CD4-positive, alpha-beta T cell treated with Interleukin-17A for 1 hour (primary cell): ENCODE measurements at regions not wholly inside any gene's neighbourhood (a gene's known extent, or its start where the extent isn't known, plus 50 kb on each side); places are given as distances from the start of the nearest gene placed in this dataset.

Source experiments
- DNase-seq: peaks from one replicate; pipeline ENCODE4 v3.0.0-alpha.2; 2020

- DNase-seq = no peak
Observed at GRCh38 chr6:1053586-1053985, 258.3 kb upstream of the FOXQ1 start.

DNA sequence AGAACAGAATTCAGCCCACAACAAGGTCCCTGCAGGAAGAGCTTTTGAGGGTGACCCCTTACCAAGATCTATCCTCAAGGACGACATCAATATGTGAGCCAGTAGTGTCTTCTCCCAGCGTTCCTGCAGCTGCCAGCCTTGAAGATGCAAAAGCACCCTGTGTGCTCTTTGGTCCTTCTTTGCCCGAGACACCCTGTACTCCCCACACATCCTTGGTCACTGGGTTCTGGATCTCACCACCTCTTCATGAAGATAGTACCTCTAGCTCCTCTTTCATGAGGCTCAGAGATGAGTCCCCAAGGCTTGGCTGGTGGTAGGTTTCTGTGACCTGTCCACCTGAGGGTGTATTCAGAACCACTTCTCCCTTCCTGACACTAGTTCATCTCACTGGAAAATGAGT lies 259.6 kb upstream of the FOXQ1 start:
- no peak for DNase-seq

- no peak for DNase-seq
Observed at GRCh38 chr6:1049900-1050299, 262.0 kb upstream of the FOXQ1 start.

- DNase-seq = no peak
Observed at GRCh38 chr6:1049170-1049569, 262.7 kb upstream of the FOXQ1 start.

GRCh38 chr6:1047981-1048541 lies 263.8 kb upstream of the FOXQ1 start:
- DNase-seq = no peak

GRCh38 chr6:1045239-1045638 lies 266.7 kb upstream of the FOXQ1 start:
- DNase-seq = no peak

DNA sequence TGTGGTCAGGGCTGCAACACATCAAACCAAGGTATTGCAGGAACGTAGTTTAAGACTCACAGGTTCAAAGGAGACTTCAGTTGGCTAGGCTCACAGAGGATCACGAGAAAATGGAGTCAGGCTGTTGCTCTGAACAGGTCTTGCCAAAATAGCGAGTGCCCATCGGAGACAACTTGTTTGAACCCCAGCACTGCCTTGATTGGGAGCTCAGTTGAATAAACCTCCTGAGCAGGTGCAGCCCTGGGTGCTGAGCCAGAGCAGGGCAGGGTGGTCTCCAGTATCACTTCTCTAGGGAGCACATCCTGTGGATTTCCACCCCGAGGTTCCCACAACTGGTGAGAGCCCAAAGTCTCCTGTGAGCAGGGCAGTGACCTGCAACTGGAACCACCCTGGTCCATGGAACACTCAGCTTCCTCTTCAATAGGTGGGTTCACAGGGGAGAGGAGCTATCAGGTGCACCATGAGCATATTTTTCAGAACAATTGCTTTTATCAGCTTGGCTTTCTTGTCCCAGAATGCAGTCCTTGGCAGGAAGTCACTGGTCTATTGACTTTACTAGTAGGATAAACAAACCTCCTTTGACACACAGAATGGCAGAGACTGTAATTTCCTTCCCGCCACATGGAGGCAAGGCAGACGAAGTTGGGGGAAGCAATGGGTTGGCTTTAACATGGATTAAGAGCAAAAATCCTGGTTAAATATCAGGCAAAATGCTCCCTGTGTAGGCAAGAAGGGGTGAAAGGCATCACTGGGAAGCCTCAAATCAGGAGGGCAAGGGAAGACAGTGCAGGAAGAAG lies 267.7 kb upstream of the FOXQ1 start:
- DNase-seq = no peak

DNA sequence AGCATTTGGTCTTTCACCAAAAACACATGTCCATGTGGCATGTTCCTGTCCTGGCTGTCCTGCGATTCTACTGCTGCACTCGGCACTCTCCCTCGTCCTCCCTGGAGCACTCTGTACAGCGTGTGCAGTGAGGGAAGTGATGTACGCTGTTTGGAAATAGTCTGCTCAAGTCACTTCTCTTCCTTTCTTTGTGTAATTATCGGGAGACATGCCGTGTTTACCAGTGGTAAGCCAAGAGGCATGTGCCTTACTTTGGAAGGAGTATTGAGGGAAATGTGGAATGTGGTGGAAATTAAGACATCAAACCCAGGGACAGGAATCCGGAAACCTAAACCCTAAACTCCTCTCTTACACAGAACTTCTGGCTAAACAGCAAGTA lies 268.5 kb upstream of the FOXQ1 start:
- DNase-seq = no peak

GRCh38 chr6:1042583-1043457 lies 269.1 kb upstream of the FOXQ1 start:
- no peak for DNase-seq

DNA sequence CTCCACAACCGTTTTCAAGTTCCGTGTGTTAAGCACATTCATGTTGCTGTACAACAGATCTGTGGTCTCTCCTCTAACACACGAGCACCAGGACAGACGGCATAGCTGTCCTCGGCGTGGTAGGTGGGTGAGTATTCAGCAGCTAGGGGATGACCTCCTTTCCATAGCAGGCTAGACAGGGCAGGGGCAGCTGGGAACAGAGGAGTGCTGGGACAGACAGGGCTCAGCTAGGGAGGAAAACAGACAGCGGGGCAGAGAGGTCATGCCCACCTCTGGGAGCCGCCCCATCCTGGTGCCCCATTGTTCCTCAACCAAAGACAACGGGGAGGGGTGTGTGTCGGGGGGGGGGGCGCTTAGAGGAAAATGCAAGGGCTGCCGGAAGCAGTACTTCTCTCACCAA lies 271.5 kb upstream of the FOXQ1 start:
- DNase-seq = no peak

DNA sequence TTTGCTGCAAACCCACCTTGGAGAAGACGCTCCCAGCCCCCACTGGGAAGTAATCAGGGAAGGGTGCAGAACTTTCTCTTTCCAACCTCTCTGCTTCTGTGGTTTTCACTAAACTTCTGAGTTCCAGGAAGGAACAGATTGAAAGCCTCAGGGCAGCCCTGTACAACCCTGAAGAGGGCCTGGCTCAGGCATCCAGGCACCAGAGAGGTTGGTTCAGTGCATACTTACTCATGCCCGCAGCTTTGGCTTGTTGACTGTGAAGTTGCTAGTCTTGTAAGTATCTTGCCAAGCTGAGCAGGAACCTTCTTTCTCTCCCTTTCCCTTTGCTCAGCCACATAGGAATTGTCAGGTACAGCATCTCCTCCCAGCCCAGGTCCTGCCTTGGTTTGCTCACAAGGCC lies 272.2 kb upstream of the FOXQ1 start:
- no peak for DNase-seq

DNA sequence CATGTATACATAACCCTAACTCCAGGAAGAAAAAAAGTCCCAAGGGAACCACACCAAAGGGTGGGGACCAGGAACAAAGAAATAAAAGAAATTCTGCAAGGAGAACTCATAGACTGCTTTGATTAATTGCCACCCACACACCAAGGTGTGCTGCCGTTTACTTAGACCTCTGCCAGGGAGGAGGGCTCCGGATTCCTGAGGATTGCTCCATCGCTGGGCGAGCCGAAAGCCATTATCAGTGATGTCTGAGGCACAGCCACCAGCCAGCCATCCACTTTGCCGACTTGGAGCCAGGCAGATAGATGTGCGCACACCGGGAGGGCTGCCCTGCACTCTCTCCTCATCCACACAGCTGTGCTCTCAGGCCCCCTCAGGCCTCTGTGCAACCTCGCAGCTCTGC lies 272.7 kb upstream of the FOXQ1 start:
- no peak for DNase-seq

DNA sequence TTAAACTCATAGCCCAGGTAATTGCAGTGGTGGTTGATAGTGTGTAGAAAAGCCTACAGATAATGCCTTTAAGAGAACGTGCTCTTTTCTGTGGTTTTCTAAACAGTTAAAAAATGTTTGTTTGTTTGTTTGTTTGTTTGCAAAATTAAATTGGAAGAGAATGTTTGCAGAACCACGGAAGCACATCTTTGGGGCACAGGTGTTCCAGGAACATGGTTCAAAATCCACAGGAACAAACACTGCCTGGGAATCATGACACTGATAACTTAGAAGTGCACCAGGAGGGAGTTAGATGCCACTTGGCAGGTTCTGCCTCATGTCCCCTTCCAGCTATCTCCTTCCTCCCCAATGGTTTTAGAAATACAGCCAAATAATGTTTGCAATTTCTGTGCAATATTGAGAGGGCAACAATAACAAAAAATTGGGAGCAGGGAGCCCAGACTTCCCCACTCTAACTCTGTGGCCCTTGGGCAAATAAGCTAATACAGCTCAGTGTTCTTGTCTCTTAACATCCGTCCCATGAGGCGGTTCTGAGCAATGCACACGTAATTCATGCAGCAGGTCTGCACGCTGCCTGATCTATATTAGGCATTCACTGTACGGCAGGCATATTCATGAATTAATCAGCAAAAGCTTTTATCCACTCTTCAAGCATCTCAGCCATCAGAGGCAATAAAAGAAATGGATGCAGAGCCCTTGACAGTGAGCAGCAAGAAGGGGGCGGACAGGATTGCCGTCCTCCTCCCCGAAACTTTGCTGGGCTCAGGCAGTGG lies 274.3 kb upstream of the FOXQ1 start:
- DNase-seq = no peak

DNA sequence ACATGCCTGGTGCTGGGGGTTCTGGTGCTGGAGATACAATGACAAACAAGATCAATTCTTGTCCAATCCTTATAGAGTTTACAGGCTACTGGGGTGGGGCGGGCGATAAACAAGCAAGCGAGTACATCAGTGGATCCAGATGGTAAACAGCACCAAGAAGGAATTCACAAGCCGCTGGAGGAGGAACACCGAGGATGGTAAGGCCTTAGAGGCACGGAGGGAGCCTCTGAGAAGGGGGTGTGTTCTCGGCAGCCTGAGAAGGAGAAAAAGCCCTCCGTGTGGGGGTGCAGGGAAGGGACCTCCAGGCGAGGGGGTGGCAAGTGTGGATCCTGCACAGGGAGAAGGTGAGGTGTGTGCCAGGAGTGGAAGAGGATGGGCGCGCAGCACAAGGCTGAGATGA lies 276.5 kb upstream of the FOXQ1 start:
- DNase-seq = no peak

GRCh38 chr6:1031720-1032119 lies 280.2 kb upstream of the FOXQ1 start:
- DNase-seq = no peak

DNA sequence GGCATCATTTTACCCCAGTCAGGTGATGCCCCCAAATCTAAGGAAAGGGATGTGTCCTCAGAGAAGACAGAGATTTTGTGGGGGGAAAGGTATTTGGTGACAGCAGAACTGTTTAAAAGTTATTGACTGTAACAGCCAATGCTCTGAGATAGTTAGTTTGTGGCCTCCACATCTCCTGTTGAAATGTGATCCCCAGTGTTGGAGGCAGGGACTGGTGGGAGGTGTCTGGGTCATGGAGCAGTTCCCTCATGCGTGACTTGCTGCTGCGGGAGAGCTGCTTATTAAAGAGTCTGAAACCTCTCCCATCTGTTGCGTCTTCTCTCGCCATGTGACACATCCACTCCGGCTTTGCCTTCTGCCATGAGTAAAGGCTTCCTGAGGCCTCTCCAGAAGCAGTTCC lies 282.8 kb upstream of the FOXQ1 start:
- DNase-seq = no peak

DNA sequence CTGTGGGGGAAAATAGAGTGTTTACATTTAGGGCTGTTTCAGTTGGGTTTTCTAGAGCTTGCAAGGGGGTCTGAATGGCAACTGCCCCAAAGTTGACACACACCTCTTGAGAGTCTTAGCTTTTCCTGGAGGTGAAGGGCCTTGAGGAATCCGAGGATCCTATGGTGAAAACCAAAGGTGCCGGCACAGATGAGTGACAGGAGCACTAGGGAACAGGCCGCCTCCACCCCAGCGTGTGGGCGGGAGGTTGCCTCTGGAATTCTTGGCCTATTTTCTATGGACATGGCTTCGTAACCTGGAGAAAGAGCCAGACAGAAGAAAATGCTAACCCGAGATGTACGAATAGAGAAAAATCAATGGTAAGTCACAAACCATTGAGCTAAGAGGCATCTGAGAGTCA lies 283.2 kb upstream of the FOXQ1 start:
- no peak for DNase-seq

GRCh38 chr6:1027795-1028569 lies 283.9 kb upstream of the FOXQ1 start:
- DNase-seq = no peak

- DNase-seq = no peak
Observed at GRCh38 chr6:1027109-1027794, 284.6 kb upstream of the FOXQ1 start.

DNA sequence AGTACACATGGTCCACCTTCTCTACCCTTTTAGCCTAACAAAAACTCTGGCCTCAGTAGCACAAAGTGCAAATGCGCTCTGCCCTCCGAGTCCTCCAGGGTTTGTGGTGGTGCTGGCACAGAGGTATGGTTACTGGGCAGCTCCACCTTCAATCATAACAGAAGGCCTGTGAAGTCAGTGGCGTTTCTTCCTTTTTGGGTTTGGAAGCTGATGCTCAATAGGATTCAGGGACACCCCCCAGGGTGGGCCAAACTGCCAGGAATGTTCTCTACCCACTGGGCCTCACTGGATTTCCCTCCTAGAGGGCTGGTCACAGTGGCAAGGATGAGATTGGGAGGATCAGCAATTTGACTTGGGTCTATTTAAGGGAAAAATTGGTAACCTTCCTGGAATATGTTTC lies 286.1 kb upstream of the FOXQ1 start:
- DNase-seq = no peak

- DNase-seq = no peak
Observed at GRCh38 chr6:1024587-1024986, 287.3 kb upstream of the FOXQ1 start.

GRCh38 chr6:1024161-1024560 lies 287.7 kb upstream of the FOXQ1 start:
- no peak for DNase-seq
